SK-N-SH treated with all-trans-retinoic acid at 6 μM for 48 hours (cell line): ENCODE measurements at regions not wholly inside any gene's neighbourhood (a gene's known extent, or its start where the extent isn't known, plus 50 kb on each side); places are given as distances from the start of the nearest gene placed in this dataset.

Experiments used
- ARNTL ChIP-seq: fragments of 450-650 bp; formaldehyde crosslinking; IDR thresholded peaks from 2 replicates; pipeline ENCODE4 v1.5.0; 2020; ENCODE audit warnings: low read depth, mild to moderate bottlenecking, moderate library complexity, borderline replicate concordance
- ISL1 ChIP-seq: fragments of 250-450 bp; sonication (Bioruptor Pico); IDR thresholded peaks from 2 replicates; pipeline ENCODE4 v2.1.2; 2022; ENCODE audit warnings: mild to moderate bottlenecking, moderate library complexity
- OSR1 ChIP-seq: fragments of 250-450 bp; sonication (Bioruptor Pico); IDR thresholded peaks from 2 replicates; pipeline ENCODE4 v1.8.0; 2022; ENCODE audit warnings: moderate library complexity, mild to moderate bottlenecking, inconsistent platforms
- PPARA ChIP-seq: fragments of 250-450 bp; sonication (Bioruptor Pico); IDR thresholded peaks from 2 replicates; pipeline ENCODE4 v1.5.0; 2020; ENCODE audit warnings: mild to moderate bottlenecking, borderline replicate concordance
- ZFP3 ChIP-seq: fragments of 250-450 bp; sonication (Bioruptor Pico); IDR thresholded peaks from 2 replicates; pipeline ENCODE4 v1.5.0; 2020; ENCODE audit warnings: mild to moderate bottlenecking, moderate library complexity
- ZNF70 ChIP-seq: fragments of 450-650 bp; formaldehyde crosslinking; IDR thresholded peaks from 2 replicates; pipeline ENCODE4 v1.5.0; 2020; ENCODE audit warnings: mild to moderate bottlenecking, moderate library complexity
- ZNF8 ChIP-seq: fragments of 450-650 bp; formaldehyde crosslinking; IDR thresholded peaks from 2 replicates; pipeline ENCODE4 v1.5.0; 2020; ENCODE audit warnings: mild to moderate bottlenecking, moderate library complexity

GRCh38 chr2:4475618-4476017, 772.2 kb downstream of the DCDC2C start:
- TF ChIP-seq ARNTL (no peak), ZFP3 (no peak), OSR1 (CRISPR knock-in tag) (no peak), ISL1 (no peak), PPARA (no peak), ZNF8 (no peak), ZNF70 (CRISPR knock-in tag) (no peak)
